ENCODE measurements at regions not wholly inside any gene's neighbourhood (a gene's known extent, or its start where the extent isn't known, plus 50 kb on each side); places are given as distances from the start of the nearest gene placed in this dataset. TPM values are rescaled to one million over a fixed set of nuclear protein-coding genes. Genes with fewer than 3 reads are reported as not detected.
"Not testable (repeated sequence)": the region's sequence is repeated elsewhere in the genome, so short reads cannot be mapped to it uniquely, and the experiment has no call there.

- Histone ChIP-seq H3K27me3 (ENCODE audit: control insufficient read depth, insufficient read depth, low read length) (no peaks in the 10 kb centered on the region), H3K36me3 (ENCODE audit: control insufficient read depth, insufficient read depth, low read length) (no peaks in the 10 kb centered on the region), H3K4me3 (ENCODE audit: low read depth, low read length) (no peak overlapping the region)
- peak; percentile 15; the same call in 1 of the 2 replicates for TF ChIP-seq CTCF (IDR thresholded peaks at IDR 0.05; ENCODE audit: insufficient read depth, low read depth, low read length)
- CTCF ChIA-PET, result no interaction called here
- DNase-seq (ENCODE audit: low read depth), result no peak
- POLR2A ChIA-PET, result no interaction called here
Measured at GRCh38 chrX:140034916-140035315, 69.6 kb upstream of the CXorf66 start.

GRCh38 chrX:140022482-140022881 lies 57.2 kb upstream of the CXorf66 start:
- ChIA-PET CTCF (no interaction called here), POLR2A (no interaction called here)
- Histone ChIP-seq H3K36me3 (ENCODE audit: control insufficient read depth, insufficient read depth, low read length) (no peaks in the 10 kb centered on the region), H3K27me3 (ENCODE audit: control insufficient read depth, insufficient read depth, low read length) (no peaks in the 10 kb centered on the region), H3K4me3 (ENCODE audit: low read depth, low read length) (no peak overlapping the region)
- no peak for DNase-seq (ENCODE audit: low read depth)
- no peak for TF ChIP-seq CTCF (IDR thresholded peaks at IDR 0.05; ENCODE audit: insufficient read depth, low read depth, low read length)

- H3K4me3 ChIP-seq (ENCODE audit: low read depth, low read length); H3K36me3 ChIP-seq (ENCODE audit: control insufficient read depth, insufficient read depth, low read length); POLR2A ChIA-PET; H3K27me3 ChIP-seq (ENCODE audit: control insufficient read depth, insufficient read depth, low read length); CTCF ChIA-PET; DNase-seq (ENCODE audit: low read depth): not testable (repeated sequence)
Measured at GRCh38 chrX:140019134-140019533, 53.8 kb upstream of the CXorf66 start.

Small RNA genes lying in the stretch of these regions (small RNA-seq; reads per million reads assigned to genes)
- gene RN7SL727P (ENCODE audit: insufficient read length, low read depth, low replicate concordance), result not detected

Measured in BJ (cell line).